ENCODE measurements at regions not wholly inside any gene's neighbourhood (a gene's known extent, or its start where the extent isn't known, plus 50 kb on each side); places are given as distances from the start of the nearest gene placed in this dataset.
"Not testable (repeated sequence)": the region's sequence is repeated elsewhere in the genome, so short reads cannot be mapped to it uniquely, and the experiment has no call there.

DNA sequence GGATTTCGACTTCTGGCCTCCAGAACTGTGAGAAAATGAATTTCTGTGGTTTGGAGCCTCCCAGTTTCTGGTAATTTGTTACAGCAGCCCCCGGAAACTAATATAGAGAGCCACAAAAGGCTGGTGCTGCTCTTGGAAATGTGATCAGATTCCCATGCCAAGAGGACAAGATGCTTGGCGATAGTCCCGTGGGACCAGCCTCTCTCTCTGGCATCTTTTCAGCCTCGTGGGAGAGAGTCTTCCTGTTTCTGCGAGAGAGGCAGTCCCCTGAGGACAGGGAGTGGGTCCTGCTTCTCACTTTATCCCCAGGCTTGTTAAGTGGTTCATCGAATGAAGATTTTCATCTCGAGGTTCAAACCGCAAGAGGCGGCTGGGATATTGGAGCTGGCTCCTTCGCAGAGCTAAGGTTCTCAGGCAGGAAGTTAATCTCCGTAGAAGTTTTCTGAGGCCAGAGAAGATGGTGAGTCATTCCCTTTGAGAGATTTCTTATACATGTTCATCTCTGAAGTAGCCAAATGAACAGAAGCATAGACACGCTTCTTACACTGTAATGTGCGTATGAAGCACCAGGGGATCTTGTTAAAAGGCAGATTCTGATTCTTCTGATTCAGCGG, 211.6 kb upstream of the SDK2 start:
- no peak for FAIRE-seq

DNA sequence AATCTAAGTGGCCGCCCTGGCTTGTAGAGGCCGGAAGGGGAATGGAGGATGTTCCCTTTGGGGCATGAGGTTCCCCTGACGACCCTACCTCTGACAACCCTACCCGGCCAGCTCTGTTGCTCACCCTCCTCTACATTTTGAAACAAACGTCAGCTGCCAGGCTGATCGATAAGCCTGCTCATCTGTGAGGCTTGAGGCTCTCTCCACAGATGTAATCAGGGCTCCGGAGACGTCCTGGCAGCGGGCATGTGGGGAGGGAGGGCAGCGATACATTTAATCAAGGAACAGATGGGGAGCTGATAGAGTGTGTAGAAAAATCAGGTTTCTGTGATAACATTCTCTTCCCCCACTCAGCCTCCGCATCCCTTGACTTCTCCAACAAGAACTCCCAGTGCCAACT, 212.3 kb upstream of the SDK2 start:
- no peak for FAIRE-seq

- FAIRE-seq, result not testable (repeated sequence)
Measured at GRCh38 chr17:73859439-73860008, 215.3 kb upstream of the SDK2 start.

GRCh38 chr17:73861543-73861942, 217.3 kb upstream of the SDK2 start:
- no peak for FAIRE-seq

GRCh38 chr17:73863761-73864535, 219.7 kb upstream of the SDK2 start:
- no peak for FAIRE-seq

DNA sequence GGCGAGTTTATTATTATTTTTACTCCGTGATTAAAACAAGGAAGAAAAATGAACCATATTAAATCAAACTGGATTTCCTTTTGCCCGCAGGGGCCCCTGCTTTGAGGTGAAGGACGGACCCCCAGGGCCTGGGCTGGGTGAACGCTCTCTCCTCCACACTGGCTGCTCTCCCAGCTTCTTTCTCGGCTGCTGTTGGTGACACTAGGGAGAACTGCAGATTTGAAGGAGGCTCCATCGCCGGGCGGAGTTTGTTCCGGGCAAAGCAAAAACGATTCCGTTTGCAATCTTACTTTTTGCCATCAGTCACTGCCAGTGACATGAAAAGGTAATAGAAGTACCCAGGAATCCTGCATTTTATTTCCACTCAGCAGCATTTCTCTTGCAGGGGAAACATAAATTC, 221.6 kb upstream of the SDK2 start:
- FAIRE-seq, result no peak

DNA sequence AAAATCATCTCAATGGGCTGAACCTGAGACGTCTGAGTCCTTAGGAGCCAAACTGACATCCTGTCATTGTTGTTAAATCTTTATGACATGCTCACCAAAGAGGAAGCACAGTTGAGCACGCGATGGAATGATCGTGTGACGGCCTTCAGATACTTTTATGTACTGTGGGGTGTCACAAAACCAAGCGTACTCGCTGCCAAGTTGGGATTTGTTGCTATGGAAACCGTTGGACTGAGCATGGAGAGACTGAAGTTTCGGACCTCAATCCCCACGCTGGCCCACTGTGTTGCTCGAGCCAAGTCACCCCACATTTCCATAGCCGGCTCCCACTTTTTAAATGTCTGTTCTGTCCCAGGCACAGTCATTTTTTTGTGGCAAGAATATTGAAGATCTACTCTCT, 222.8 kb upstream of the SDK2 start:
- FAIRE-seq, result no peak

DNA sequence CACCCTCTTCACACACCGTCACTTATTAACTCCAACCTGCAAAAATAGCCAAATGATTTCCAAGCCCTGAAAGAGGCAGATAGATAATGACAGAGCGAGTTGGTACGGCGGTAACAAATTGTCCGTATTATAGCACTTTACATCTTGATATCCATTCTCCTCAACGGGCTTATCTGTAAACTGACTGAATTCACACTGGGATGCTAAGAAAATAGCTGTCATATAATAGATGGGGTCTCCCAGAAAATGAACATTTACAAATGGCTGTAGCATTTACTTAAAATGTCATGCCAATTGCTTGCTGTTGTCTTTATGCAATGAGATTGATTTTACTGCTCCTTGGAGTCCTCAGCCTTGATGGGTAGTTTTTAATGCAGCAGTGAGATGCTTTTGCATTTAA, 225.8 kb upstream of the SDK2 start:
- no peak for FAIRE-seq

DNA sequence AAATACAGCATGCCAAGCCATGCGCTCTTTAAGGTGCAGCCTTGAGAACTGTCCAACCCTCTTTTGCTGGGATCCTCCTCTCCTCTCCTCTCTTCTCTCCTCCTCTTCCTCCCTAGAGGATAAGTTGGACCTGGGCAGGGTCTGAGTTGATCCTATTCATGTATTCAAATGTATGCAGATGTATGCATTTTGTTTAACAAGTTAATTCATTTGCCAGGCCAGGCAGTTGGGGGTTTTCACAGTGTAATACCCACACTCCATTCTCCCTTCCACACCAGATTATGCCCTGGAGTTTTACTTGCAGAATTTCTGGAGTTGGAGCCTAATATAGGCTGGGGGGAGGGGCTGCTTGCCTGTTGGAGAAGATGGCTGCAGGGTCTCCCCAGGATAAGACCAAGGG, 226.2 kb upstream of the SDK2 start:
- no peak for FAIRE-seq

DNA sequence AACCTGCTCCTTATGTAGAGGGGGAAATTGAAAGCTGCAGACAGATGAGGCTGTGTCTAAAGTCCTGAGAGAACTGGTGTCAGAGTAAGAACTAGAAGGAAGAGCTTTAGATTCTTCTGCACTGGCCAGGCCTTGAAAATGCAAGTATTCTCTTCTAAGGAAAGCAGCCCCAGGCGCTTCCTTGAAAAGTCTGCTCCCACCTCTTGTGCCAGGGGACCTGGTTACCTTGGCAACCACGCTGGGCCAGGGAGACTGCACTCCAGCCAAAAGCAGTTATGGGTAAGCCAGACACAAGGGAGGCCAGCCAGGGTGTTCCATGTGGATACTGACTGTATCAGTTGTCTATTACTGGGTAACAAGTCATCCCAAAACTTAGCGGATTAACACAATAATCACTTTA, 228.6 kb upstream of the SDK2 start:
- FAIRE-seq, result no peak

GRCh38 chr17:73874008-73874720, 229.9 kb upstream of the SDK2 start:
- no peak for FAIRE-seq

DNA sequence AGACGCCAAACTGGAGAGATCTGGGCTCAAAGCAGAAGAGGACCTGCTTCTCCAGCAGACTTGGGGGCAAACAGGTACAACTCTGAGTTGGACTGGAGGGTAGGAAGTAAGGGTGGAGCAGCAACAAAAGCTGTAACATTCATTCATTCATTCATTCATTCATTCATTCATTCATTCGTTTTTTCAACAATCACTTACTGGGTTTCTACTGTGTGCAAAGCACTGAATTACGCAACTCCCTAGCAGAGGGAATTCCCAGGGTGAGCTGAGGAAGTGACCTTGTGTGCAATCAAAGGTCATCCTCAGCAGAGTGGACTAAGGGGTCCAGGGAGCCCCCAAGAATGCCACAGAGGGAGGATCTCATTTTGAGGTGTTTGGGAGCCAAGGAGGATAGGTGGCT, 231.1 kb upstream of the SDK2 start:
- no peak for FAIRE-seq

GRCh38 chr17:73877962-73878361, 233.7 kb upstream of the SDK2 start:
- FAIRE-seq, result no peak

DNA sequence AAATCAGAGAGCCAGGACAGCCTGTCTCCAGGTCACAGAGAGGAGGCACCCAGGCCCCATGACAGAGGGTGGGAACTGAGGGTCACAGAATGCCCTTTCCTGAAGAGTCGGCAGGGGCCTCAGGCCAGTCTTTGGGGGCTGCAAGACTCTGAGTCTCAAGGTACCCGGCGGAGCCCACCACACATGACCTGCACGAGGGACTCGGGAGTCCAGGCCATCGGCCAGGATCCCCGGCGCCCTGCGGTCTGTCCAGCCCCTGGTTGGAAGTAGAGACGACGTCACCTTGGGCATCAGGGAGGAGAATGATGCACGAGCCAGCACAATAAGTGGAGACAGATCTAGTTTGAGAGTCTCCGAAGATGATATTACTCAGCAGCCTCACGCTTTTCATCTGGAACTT, 234.7 kb upstream of the SDK2 start:
- FAIRE-seq, result no peak

GRCh38 chr17:73879987-73880386, 235.7 kb upstream of the SDK2 start:
- FAIRE-seq, result no peak

- FAIRE-seq, result no peak
Measured at GRCh38 chr17:73882590-73882989, 238.3 kb upstream of the SDK2 start.

- no peak for FAIRE-seq
Measured at GRCh38 chr17:73883175-73883574, 238.9 kb upstream of the SDK2 start.

- no peak for FAIRE-seq
Measured at GRCh38 chr17:73887739-73888138, 243.5 kb upstream of the SDK2 start.

DNA sequence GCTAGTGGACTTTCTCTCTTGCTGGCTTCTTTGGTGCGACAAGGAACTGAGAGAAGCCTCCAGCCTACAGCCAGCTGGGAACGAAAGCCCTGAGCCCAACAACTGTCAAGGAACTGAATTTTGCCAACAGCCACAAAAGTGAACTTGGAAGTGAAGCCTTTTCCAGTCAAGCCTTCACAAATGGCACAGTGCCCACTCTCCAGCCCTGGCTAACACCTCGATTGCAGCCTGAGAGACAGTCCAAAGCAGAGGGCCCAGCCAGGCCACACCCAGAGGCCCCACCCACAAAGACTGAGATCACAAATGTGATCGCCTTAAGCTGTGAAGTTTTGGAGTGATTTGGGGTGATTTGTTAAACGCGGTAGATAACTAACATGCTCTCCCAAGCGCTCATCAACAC, 244.6 kb upstream of the SDK2 start:
- no peak for FAIRE-seq

- no peak for FAIRE-seq
Measured at GRCh38 chr17:73889439-73889838, 245.2 kb upstream of the SDK2 start.

GRCh38 chr17:73890831-73891405, 246.7 kb upstream of the SDK2 start:
- FAIRE-seq, result no peak

DNA sequence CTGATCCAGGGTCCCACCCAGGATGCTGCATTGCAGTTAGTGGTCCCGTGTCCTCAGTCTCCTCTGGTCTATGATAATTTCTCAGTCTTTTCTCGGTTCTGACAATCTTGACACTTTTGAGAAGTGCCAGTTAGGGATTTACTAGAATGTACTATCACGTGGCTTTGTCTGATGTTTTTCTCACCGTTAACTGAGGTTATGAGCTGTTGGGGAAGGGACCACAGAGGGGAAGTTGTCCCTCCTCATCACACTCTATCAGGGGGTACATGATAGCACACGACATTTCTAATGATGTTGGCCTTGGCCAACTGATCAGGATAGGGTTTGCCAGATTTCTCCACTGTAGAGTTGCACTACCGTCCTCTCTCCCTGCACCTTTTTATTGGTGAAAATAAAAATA, 250.9 kb upstream of the SDK2 start:
- no peak for FAIRE-seq

GRCh38 chr17:73896966-73897365, 252.7 kb upstream of the SDK2 start:
- peak; percentile 13 for FAIRE-seq

GRCh38 chr17:73899839-73900238, 255.6 kb upstream of the SDK2 start:
- no peak for FAIRE-seq

All from islet of Langerhans (tissue), 1 donor.